CD4-positive, alpha-beta T cell (primary cell): ENCODE measurements at regions not wholly inside any gene's neighbourhood (a gene's known extent, or its start where the extent isn't known, plus 50 kb on each side); places are given as distances from the start of the nearest gene placed in this dataset.

Experiments used
- ATAC-seq: fragments of 200-7000 bp; cut with Tn5 transposase; one replicate; pipeline ENCODE4 v1.10.0; 2022; ENCODE audit warnings: mild to moderate bottlenecking; ENCODE audit not compliant: poor library complexity
- CTCF ChIA-PET: fragments of 350-600 bp; sonication (Branson Sonifier 250); formaldehyde crosslinking; loops from one replicate; lab custom pipeline; 2021; ENCODE audit warnings: antibody characterized with exemption, inconsistent platforms; lab: Charles Lee
- POLR2A ChIA-PET: fragments of 350-600 bp; sonication (Branson Sonifier 250); formaldehyde crosslinking; loops from one replicate; lab custom pipeline; 2021; ENCODE audit warnings: antibody characterized with exemption, inconsistent platforms; lab: Charles Lee
- DNase-seq, 14 experiments: peaks; one replicate each; pipeline ENCODE4 v3.0.0-alpha.2; 2013 to 2020; ENCODE audit warnings: mixed read lengths in 2 of 14
- H3K27ac ChIP-seq, 2 donors: one replicate each; pipeline versions ENCODE4 v1.5.1 to v1.7.0; 2013; ENCODE audit warnings: low read length in 2 of 2, low read depth in 1 of 2, mild to moderate bottlenecking in 1 of 2
- H3K27me3 ChIP-seq, 2 experiments: 1 replicate in 1 of 2; 2 replicates in 1 of 2; pipeline versions ENCODE4 v1.6.1 to v1.7.0; 2013; ENCODE audit warnings: low read length in 2 of 2, control low read depth in 1 of 2, mild to moderate bottlenecking in 1 of 2, moderate library complexity in 1 of 2; ENCODE audit not compliant: insufficient read depth in 2 of 2, control insufficient read depth in 1 of 2
- H3K36me3 ChIP-seq: one replicate; pipeline ENCODE4 v1.6.1; 2013; ENCODE audit warnings: low read length, control low read depth; ENCODE audit not compliant: insufficient read depth
- H3K4me1 ChIP-seq: one replicate; pipeline ENCODE4 v1.6.1; 2013; ENCODE audit warnings: low read length, control low read depth; ENCODE audit not compliant: insufficient read depth
- H3K4me3 ChIP-seq: one replicate; pipeline ENCODE4 v1.5.1; 2013; ENCODE audit warnings: mild to moderate bottlenecking, low read length, moderate library complexity
- H3K9me3 ChIP-seq, 2 experiments: 1 replicate in 1 of 2; 2 replicates in 1 of 2; pipeline versions ENCODE4 v1.6.1 to v1.7.0; 2013; ENCODE audit warnings: low read length in 2 of 2, mild to moderate bottlenecking in 2 of 2, control low read depth in 1 of 2, moderate library complexity in 1 of 2; ENCODE audit not compliant: control insufficient read depth in 1 of 2, insufficient read depth in 1 of 2
- H3K27ac Mint-ChIP-seq: one replicate; pipeline ENCODE4 v1.8.0; 2020; ENCODE audit warnings: mixed read lengths
- H3K27me3 Mint-ChIP-seq: one replicate; pipeline ENCODE4 v1.8.0; 2021; ENCODE audit warnings: mixed read lengths
- H3K36me3 Mint-ChIP-seq: one replicate; pipeline ENCODE4 v1.8.0; 2021; ENCODE audit warnings: low read depth, mixed read lengths
- H3K4me1 Mint-ChIP-seq: one replicate; pipeline ENCODE4 v1.8.0; 2021; ENCODE audit warnings: low read depth, mixed read lengths
- H3K4me3 Mint-ChIP-seq: one replicate; pipeline ENCODE4 v1.8.0; 2020; ENCODE audit warnings: mild to moderate bottlenecking, mixed read lengths
- H3K9me3 Mint-ChIP-seq: one replicate; pipeline ENCODE4 v1.8.0; 2020; ENCODE audit warnings: mixed read lengths
- CTCF ChIP-seq: fragments of 200-600 bp; IDR thresholded peaks from one replicate; pipeline ENCODE4 v1.8.0; 2022; ENCODE audit warnings: antibody characterized with exemption, mild to moderate bottlenecking
- intact Hi-C, 2 experiments: fragments of 100-400 bp; cut with DNase I in 1 of 2; cut with micrococcal nuclease in 1 of 2; formaldehyde crosslinking; loops; one replicate each; pipeline versions ENCODE4 v1.15.1 to v1.9.0; 2023 to 2025; cut with DNase I, micrococcal nuclease

- Histone ChIP-seq H3K4me3 (no peak overlapping the region), H3K4me1 (no peaks in the 10 kb centered on the region), H3K27me3 (no peaks in the 10 kb centered on the region), H3K27ac (no peak overlapping the region), H3K36me3 (no peaks in the 10 kb centered on the region), H3K9me3 (peaks cover 0 to 4% of the 10 kb centered on the region in 2 experiments)
- ChIA-PET CTCF (no interaction called here), POLR2A (no interaction called here)
- Mint-ChIP-seq H3K4me3 (no peak overlapping the region), H3K27me3 (no peaks in the 10 kb centered on the region), H3K36me3 (no peaks in the 10 kb centered on the region), H3K9me3 (peaks cover 12% of the 10 kb centered on the region), H3K4me1 (no peaks in the 10 kb centered on the region), H3K27ac (no peak overlapping the region)
- DNase-seq (no peak), ATAC-seq (no peak)
- TF ChIP-seq CTCF, result no peak
- intact Hi-C loops, result no loop called here
Measured at GRCh38 chr3:175951047-175951694, 1092.0 kb downstream of the NAALADL2 start.

GRCh38 chr3:175948041-175948440 lies 1088.9 kb downstream of the NAALADL2 start:
- Histone ChIP-seq H3K4me3 (no peak overlapping the region), H3K27me3 (no peaks in the 10 kb centered on the region), H3K9me3 (peaks cover 0 to 4% of the 10 kb centered on the region in 2 experiments), H3K4me1 (no peaks in the 10 kb centered on the region), H3K36me3 (no peaks in the 10 kb centered on the region), H3K27ac (no peak overlapping the region)
- intact Hi-C loops, result no loop called here
- ChIA-PET POLR2A (no interaction called here), CTCF (interaction anchor here (0.6 kb wide), 1 partner anchor 10 kb away, joined by 3 read pairs; no protein-coding TSS in a partner anchor)
- ATAC-seq (no peak), DNase-seq (no peak)
- no peaks in the 10 kb centered on the region for H3K27me3 Mint-ChIP-seq
- no peaks in the 10 kb centered on the region for H3K36me3 Mint-ChIP-seq
- peaks cover 27% of the 10 kb centered on the region for H3K9me3 Mint-ChIP-seq
- TF ChIP-seq CTCF, result no peak
- H3K4me3 Mint-ChIP-seq, result no peak overlapping the region
- no peak overlapping the region for H3K27ac Mint-ChIP-seq
- no peaks in the 10 kb centered on the region for H3K4me1 Mint-ChIP-seq

GRCh38 chr3:175941352-175941751 lies 1082.2 kb downstream of the NAALADL2 start:
- H3K4me1 Mint-ChIP-seq, result no peaks in the 10 kb centered on the region
- Histone ChIP-seq H3K27ac (no peak overlapping the region), H3K27me3 (no peaks in the 10 kb centered on the region), H3K9me3 (peaks cover 8 to 24% of the 10 kb centered on the region in 2 experiments), H3K4me3 (no peak overlapping the region), H3K36me3 (no peaks in the 10 kb centered on the region), H3K4me1 (no peaks in the 10 kb centered on the region)
- H3K4me3 Mint-ChIP-seq, result no peak overlapping the region
- no peaks in the 10 kb centered on the region for H3K36me3 Mint-ChIP-seq
- POLR2A ChIA-PET, result no interaction called here
- CTCF ChIA-PET, result no interaction called here
- H3K9me3 Mint-ChIP-seq, result peaks cover 17% of the 10 kb centered on the region
- no peak for ATAC-seq
- no peak for TF ChIP-seq CTCF
- intact Hi-C loops, result no loop called here
- no peaks in the 10 kb centered on the region for H3K27me3 Mint-ChIP-seq
- no peak for DNase-seq
- H3K27ac Mint-ChIP-seq, result no peak overlapping the region
